ENCODE measurements at regions not wholly inside any gene's neighbourhood (a gene's known extent, or its start where the extent isn't known, plus 50 kb on each side); places are given as distances from the start of the nearest gene placed in this dataset.
A peak's percentile ranks its signal among the peaks of the same experiment; 100 is the strongest.

DNA sequence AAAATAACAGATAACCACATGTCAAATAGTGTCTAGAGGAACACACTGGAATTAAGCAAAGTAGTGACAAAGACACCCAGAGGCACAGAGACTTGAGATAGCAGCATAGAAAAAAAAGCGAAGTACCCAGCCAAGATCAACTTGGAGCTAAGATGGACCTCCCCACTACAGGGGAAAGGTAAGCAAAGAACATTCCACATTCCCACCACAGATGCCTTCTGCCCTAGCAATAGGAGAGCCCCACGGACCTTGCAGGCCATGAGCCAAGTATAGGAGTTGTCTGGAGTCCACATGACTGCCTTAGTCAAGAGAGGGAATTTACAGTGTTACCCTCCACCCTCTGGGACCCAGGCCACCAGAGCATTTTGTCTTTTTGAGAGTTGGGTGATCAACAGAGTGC, 110.7 kb upstream of the SPRY2 start:
- DNase-seq (ENCODE audit: low spot score), result no peak

DNA sequence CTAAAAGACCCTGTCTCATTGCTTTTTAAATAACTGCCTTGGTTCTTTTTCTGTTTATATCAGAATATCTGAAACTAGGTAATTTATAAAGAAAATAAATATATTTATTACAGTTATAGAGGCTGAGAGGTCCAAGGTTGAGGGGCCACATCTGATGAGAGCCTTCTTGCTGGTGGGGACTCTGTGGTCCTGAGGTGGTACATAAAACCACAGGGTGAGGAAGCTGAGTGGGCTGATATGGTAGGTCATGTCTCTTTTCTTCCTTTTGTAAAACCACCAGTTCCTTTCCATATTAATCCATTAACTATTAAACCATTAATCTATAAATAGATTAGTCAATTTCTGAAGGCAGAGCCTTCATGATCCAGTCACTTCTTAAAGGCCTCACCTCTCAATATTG, 109.5 kb upstream of the SPRY2 start:
- no peak for DNase-seq (ENCODE audit: low spot score)

DNA sequence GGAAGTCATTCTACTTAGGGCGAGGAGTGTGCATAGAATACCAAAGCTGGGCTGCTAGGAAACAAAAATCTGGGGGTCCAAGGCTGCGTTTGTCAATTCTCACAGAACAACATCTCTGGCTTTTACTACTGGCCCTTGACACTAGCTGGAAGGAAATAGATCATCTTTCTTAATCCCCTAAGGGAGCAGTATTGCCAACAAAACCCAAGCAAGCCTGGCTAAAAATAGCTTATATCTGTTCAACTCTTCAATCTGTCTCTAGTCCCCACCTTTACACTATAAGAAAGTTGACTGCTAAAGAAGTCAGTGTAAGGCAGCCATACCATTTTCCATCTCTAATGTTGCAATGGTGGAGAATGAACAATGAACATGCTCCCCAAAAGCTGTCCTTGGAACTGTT, 107.8 kb upstream of the SPRY2 start:
- DNase-seq (ENCODE audit: low spot score), result no peak

DNA sequence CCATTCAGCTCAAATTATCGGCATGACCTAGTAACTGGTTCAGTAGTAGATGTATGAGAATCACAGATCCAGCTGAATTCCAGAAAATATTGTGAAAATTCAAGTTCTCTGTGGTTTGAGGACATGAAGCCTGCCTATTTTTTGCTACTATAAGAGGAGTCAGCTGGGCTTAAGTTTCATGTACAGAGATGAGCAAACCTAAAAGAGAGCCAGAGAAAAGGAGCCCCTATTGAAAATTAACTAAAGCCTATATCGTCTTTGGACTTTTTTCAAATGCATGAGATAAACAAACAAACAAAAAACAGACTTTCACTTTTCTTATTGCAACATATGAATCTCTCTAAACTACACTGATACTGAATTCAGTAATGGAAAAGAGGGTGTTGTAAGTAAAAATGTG, 106.8 kb upstream of the SPRY2 start:
- no peak for DNase-seq (ENCODE audit: low spot score)

DNA sequence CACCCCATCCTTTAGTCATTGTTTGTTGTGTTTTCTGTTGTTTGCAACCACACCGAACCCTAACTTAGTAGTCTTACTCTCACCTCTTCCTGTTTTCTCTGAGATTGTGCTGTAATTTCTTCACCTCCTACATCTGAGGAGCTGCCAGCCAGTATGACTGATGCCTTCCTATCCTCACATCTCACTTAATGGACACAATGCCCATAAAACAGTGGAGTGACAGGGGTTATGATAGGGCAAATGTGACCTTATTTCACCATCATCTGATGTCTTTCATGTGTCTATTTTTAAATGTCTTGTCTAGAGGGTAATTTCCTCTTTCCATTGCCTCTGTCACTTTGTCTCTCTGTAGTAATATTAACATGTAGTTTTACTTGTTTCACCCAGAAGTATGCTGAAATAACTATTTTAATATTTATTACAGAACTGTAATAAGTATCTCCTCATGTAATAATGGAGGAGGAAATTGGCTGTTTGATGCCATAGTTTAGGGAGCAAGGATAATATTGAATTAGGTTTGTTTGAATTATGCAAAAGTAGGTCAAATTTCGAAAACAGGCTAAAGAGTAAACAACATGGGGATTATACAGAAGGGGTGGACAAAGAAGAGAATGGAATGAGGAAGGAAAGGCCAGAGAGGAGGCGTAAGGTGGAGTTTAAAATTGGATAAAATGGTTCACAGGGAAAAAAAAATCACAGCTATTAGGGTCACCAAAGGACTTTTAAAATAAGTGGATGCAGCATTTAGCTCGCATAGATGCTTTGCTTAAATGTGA, 103.5 kb upstream of the SPRY2 start:
- no peak for DNase-seq (ENCODE audit: low spot score)

DNA sequence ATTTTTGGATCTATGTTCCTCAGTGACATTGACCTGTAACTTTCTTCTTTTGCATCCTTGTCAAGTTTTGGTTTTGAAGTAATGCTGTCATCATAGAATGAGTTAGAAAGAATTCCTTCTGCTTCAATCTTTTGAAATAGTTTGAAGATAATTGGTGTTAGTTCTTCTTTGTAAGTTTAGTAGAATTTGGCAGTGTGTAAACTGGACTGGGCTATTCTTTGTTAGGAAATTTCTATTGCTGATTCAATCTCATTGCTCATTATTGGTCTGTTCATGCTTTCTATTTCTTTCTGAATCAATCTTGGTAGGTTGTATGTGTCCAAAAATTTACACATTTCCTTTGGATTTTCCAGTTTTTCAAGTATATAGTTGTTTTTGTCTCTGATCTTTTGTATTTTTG, 101.7 kb upstream of the SPRY2 start:
- no peak for DNase-seq (ENCODE audit: low spot score)

DNA sequence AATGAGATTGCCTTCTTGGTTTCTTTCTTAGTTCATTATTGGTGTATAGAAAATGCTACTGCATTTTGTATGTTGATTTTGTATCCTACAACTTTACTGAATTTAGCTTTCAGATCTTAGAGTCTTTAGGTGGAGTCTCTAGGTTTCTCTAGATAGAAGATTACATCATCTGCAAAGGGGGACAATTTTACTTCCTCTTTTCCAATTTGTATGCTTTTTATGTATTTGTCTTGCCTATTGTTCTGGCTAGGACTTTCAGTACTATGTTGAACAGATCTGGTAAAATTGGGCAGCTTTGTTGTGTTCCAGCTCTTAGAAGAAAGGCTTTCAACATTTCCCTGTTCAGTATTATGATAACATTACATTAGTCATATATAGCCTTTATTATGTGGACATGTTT, 101.0 kb upstream of the SPRY2 start:
- no peak for DNase-seq (ENCODE audit: low spot score)

DNA sequence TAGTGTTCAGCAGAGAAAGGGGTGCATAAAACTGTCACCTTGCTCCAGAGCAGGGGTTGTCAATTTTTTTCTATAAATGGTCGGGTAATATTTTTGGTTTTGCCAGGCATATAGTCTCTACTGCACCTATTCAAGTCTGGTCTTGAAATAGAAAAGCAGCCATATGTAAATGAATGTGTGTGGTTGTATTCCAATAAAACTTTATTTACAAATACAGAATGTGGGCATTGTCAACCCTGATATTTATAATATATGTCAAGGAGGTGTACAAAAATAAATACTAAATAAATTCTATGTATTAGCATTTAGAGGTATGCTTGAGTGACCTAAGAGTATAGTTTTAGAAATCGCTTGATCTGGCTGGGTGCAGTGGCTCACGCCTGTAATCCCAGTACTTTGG, 97.6 kb upstream of the SPRY2 start:
- no peak for DNase-seq (ENCODE audit: low spot score)

DNA sequence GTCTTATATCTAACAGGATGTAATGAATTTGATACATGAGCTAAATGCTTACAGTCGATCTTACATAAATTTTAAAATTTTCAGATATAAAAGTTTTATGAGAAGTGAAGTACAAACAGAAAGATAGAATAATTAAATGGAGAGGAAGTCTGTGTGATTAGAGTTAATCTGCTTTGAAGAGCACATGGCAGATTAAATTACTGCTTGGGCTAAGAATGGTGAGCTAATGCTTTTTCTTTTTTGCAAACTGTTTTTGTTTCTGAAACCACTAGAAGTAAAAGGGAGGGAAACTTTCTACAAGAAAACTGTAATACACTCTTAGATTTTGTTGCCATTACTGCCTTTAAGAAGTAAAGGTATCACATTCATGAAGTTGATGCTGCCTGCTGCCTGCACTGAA, 96.3 kb upstream of the SPRY2 start:
- no peak for DNase-seq (ENCODE audit: low spot score)

DNA sequence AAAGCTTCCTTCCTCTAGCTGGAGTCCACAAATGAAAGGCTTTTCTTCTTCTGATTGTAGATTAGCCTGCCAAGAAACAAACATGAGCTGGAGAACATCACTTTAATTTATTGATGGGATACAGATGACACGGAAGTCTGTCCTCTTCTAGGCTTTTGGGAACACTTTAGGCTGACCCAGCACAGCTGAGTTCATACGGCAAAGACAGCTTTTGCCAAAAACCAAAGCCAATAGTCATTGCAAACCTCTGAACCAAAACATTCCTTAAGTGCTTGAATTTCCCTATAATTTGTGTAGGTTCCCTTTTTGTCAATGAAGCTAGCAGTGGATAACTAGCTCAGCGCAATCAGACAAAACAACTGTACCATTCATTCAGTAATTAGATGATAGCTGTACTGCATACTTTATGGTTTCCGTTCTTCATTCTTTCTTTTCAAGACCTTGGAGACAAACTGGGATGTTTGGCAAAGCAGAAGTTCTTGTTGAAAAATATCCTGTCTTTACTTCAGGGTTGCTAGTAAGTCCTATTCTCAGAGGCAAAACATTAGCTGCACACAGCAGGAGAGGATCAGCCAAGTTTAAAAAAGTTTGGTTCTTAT, 95.7 kb upstream of the SPRY2 start:
- DNase-seq (ENCODE audit: low spot score), result no peak

DNA sequence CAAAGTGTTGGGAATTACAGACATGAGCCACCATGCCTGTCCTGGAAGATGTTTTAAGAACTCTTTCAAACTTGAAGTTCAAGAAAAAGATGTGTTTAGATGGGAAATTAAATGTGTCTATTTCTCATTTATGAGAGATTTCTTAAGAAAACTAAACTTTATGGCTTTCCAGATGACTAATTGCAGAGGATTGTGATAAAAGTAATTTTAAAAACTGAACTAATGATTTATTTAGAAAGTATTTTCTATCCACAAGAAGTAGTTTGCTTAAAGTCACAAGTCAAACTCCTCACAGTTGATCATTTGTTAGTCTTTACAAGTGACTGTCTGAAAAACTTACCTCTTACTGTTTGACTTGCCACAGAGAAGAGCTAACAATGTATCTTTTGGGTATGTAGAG, 89.6 kb upstream of the SPRY2 start:
- DNase-seq (ENCODE audit: low spot score), result no peak

DNA sequence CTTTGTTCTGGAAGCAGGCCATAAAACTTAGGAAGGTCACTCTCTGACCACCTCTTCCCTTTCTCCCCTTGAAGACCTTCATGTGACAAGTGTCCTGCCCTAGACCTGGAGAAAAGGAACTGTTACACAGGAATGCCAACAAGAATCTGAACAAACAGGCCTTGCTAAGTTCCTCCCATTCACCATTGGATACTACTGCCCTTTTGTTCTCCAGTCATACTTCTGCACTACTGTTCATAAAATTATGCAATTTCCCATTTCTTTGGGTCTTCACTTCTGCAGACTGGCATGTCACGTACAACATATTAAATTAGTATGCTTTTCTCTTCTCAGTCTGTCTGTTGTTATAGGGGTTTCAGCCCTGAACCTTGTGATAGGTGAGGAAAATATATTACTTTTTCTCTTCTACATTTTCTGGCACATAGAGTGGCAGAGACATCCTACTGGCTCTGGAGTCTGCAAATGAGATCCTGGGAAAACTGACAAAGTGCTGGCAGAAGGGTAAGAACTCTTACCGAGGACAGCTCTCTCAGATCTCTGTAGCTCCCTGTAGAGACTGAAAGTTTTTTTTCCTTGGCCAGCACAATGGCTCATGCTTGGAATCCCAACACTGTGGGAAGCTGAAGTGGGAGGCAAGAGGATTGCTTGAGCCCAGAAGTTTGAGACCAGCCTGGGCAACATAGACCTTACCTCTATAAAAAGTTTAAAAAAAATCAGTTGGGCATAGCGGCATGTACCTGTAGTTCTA, 87.6 kb upstream of the SPRY2 start:
- no peak for DNase-seq (ENCODE audit: low spot score)

DNA sequence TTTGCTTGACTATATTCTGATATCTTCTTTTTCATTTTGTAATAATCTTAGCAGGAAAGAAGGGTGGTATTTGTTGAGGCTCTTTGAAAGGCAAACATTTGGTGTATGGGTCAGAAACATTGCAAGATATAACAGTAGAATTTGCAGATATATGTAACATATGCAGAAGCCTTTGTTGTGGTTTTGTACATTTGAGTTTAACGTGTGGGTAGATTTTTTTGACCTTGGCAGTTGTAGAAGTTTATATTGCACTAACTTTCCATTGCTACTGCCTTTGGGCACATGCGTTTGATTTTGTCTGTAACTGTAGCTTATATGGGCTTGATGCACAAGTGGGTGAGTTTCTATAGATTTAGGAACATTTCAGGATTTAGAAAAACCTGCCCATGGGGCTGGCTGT, 78.5 kb upstream of the SPRY2 start:
- no peak for DNase-seq (ENCODE audit: low spot score)

DNA sequence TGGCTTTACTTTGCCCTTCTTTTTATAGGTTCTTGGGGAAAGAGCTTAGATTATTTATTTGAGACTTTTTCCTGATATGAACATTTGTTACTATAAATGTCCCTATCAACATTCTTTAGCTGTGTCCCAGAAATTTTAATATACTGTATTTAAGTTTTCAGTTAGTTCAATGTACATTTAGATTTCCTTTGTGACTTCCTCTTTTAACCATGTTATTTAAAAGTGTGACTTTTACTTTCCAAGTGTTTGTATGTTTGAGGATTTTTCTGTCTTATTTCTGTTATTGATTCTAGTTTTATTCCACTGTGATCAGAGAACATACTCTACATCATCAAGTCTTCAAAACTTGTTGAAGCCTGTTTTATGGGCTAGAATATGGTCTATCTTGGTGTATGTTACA, 72.7 kb upstream of the SPRY2 start:
- no peak for DNase-seq (ENCODE audit: low spot score)

DNA sequence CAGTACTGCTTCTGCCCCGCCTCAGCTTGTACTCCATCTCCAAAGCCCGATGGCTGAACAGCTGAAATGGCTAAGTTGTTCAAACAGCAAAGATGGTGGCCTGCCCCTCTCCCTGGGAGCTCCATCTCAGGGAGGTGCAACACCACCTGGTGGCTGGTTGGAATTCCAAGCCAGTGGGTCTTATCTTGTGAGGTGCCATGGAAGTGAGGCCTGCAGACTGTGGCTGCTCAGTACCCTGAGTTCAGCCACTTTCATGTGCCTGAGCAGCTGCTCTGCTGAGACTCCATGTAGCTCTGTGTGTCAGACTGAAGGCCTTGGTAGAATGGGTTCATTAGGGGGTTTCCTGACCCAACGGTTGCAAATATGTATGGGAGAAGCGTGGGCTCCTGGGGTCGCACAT, 67.3 kb upstream of the SPRY2 start:
- DNase-seq (ENCODE audit: low spot score), result no peak

DNA sequence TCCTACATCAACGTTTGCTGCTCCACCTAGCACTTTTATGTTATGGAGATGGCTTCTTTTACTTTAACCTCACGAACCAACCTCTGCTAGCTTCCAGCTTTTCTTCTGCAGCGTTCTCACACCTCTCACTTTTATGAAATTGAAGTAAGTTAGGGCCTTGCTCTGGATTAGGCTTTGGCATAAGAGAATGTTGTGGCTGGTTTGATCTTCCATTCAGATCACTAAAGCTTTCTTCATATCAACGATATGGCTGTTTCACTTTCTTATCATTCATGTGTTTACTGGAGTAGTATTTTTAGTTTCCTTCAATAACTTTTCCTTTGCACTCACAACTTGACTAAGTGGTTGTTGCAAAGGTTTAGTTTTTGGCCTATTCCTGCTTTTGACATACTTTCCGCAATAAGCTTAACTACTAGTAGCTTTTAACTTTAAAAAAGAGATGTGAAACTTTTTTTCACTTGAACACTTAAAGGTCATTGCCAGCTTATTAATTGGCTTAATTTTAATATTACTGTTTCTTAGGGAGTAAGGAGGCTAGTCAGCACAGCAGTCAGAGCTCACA, 60.0 kb upstream of the SPRY2 start:
- no peak for DNase-seq (ENCODE audit: low spot score)

DNA sequence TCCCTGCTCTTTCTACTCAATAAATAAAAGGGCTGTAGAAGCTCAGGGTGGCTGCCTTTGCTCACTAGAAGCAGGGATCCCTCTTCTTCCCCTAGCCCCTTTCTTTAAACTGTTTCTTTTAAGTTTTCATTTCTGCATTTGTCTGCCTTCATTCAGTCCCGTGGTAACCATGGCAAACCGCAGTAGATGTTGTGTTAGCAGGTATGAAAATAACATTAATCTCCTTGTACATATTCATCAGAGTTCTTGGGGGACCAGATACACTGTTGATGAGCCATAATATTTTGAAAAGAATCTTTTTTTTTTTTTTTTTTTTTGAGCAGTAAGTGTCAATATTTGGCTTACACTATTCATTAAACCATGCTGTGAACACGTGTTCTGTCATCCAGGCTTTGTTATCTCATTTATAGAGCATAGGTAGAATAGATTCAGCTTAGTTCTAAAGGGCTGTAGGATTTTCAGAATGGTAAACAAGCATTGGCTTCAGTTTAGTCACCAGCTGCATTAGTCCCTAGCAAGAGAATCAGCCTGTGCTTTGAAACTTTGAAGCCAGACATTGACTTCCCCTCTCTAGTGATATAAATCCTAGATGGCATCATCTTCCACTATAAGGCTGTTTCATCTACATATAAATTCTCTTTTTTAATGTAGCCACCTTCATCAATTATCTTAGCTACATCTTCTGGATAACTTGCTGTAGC, 59.4 kb upstream of the SPRY2 start:
- DNase-seq (ENCODE audit: low spot score), result no peak

DNA sequence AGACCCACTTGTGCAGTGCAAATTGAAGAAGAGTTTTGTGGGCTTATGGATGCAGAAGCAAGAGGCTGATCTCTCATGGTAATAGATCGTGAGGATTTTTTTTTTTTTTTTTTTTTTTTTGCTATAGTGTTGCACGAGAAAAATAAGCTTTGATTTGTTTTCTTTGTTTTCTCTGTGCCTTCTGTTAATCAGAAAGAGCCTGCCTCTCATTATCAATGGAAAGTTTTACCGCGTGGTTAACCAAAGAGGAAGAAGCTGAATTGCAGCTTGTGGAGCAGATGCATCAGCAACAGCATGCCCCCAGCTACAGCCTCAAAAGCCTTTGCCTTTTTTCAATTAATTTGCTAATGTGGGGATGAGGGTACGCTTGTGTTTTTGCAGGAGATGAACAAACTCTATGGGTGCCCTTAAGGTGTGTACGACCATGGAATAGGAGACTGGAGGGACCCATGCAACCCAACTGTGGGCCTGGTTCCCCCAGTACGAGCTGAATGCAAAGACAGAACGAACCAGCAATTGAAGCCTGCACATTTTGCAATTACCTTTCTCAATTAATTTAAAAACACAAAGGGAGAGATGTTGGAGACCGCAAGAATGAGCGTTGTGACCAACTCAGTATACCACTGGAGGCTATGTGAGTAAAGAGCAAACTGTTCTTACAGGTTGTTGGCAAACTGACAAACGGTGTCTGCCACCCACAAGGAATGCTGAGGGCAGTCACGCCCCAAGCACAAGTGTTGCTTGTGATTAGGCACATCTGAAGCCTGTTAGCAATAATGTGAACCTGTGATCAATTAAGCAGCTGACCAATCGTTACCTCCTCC, 58.6 kb upstream of the SPRY2 start:
- peak; percentile 0 for DNase-seq (ENCODE audit: low spot score)
